HL-60 (cell line): ENCODE measurements at regions not wholly inside any gene's neighbourhood (a gene's known extent, or its start where the extent isn't known, plus 50 kb on each side); places are given as distances from the start of the nearest gene placed in this dataset.

Source experiments
- POLR2AphosphoS5 ChIP-seq: IDR thresholded peaks from 2 replicates; pipeline ENCODE4 v1.6.1; 2012; ENCODE audit warnings: low read depth
- REST ChIP-seq: IDR thresholded peaks from 2 replicates; pipeline ENCODE4 v1.6.1; 2012; ENCODE audit warnings: low read depth; ENCODE audit not compliant: insufficient replicate concordance
- SPI1 ChIP-seq: IDR thresholded peaks from 2 replicates; pipeline ENCODE4 v1.6.1; 2012; ENCODE audit warnings: low read depth, mild to moderate bottlenecking, borderline replicate concordance
- TF ChIP-seq, protein P1 (sequence below): IDR thresholded peaks from one replicate; pipeline ENCODE4 v1.5.1; 2011; ENCODE audit warnings: low read length, control low read depth, inconsistent platforms; ENCODE audit not compliant: insufficient read depth

GRCh38 chr12:85711735-85712390 is 124.3 kb downstream of the RASSF9 start:
- TF ChIP-seq, protein P1, sequence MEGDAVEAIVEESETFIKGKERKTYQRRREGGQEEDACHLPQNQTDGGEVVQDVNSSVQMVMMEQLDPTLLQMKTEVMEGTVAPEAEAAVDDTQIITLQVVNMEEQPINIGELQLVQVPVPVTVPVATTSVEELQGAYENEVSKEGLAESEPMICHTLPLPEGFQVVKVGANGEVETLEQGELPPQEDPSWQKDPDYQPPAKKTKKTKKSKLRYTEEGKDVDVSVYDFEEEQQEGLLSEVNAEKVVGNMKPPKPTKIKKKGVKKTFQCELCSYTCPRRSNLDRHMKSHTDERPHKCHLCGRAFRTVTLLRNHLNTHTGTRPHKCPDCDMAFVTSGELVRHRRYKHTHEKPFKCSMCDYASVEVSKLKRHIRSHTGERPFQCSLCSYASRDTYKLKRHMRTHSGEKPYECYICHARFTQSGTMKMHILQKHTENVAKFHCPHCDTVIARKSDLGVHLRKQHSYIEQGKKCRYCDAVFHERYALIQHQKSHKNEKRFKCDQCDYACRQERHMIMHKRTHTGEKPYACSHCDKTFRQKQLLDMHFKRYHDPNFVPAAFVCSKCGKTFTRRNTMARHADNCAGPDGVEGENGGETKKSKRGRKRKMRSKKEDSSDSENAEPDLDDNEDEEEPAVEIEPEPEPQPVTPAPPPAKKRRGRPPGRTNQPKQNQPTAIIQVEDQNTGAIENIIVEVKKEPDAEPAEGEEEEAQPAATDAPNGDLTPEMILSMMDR: no peak
- no peak for TF ChIP-seq POLR2AphosphoS5
- TF ChIP-seq REST: no peak
- TF ChIP-seq SPI1: no peak
